WERI-Rb-1 (cell line): ENCODE measurements at regions not wholly inside any gene's neighbourhood (a gene's known extent, or its start where the extent isn't known, plus 50 kb on each side); places are given as distances from the start of the nearest gene placed in this dataset.

Experiments used
- DNase-seq: peaks from one replicate; pipeline ENCODE4 v3.0.0-alpha.2; 2020
- H3K27ac ChIP-seq: fragments of 250-450 bp; sonication (Bioruptor Pico); 2 replicates; pipeline ENCODE4 v1.5.1; 2020; ENCODE audit warnings: mild to moderate bottlenecking, moderate library complexity
- H3K27me3 ChIP-seq: fragments of 250-450 bp; sonication (Bioruptor Pico); 2 replicates; pipeline ENCODE4 v1.5.1; 2021; ENCODE audit warnings: mild to moderate bottlenecking, low read depth, moderate library complexity; ENCODE audit not compliant: insufficient read depth, severe bottlenecking
- H3K36me3 ChIP-seq: fragments of 250-450 bp; sonication (Bioruptor Pico); 2 replicates; pipeline ENCODE4 v1.5.1; 2020; ENCODE audit warnings: mild to moderate bottlenecking, moderate library complexity
- H3K4me3 ChIP-seq: 2 replicates; pipeline ENCODE4 v1.5.1; 2011; ENCODE audit warnings: low read depth, mild to moderate bottlenecking, control low read depth, low read length
- H3K9me3 ChIP-seq: fragments of 250-450 bp; sonication (Bioruptor Pico); 2 replicates; pipeline ENCODE4 v1.5.1; 2021; ENCODE audit warnings: mild to moderate bottlenecking, moderate library complexity; ENCODE audit not compliant: severe bottlenecking
- CTCF ChIP-seq: IDR thresholded peaks from 2 replicates; pipeline ENCODE4 v1.5.1; 2011; ENCODE audit warnings: low read depth, mild to moderate bottlenecking, control low read depth, inconsistent platforms, low read length

- no peak for TF ChIP-seq CTCF
- no peaks in the 10 kb centered on the region for H3K9me3 ChIP-seq
These were observed 789.9 kb downstream of the BRD1 start for GRCh38 chr22:49037701-49038245.

GRCh38 chr22:49036513-49036912 lies 791.2 kb downstream of the BRD1 start:
- Histone ChIP-seq H3K27ac (no peak overlapping the region), H3K4me3 (no peak overlapping the region), H3K9me3 (no peaks in the 10 kb centered on the region), H3K36me3 (no peaks in the 10 kb centered on the region), H3K27me3 (no peaks in the 10 kb centered on the region)
- no peak for DNase-seq
- no peak for TF ChIP-seq CTCF

More at GRCh38 chr22:49037701-49038245, 789.9 kb downstream of the BRD1 start:
- no peak for DNase-seq
- Histone ChIP-seq H3K27ac (no peak overlapping the region), H3K4me3 (no peak overlapping the region), H3K36me3 (no peaks in the 10 kb centered on the region), H3K27me3 (no peaks in the 10 kb centered on the region)

GRCh38 chr22:49035818-49036457 lies 791.7 kb downstream of the BRD1 start:
- DNase-seq, result no peak
- Histone ChIP-seq H3K4me3 (no peak overlapping the region), H3K27ac (no peak overlapping the region), H3K36me3 (no peaks in the 10 kb centered on the region), H3K9me3 (no peaks in the 10 kb centered on the region), H3K27me3 (no peaks in the 10 kb centered on the region)
- no peak for TF ChIP-seq CTCF

- Histone ChIP-seq H3K27ac (no peak overlapping the region), H3K9me3 (no peaks in the 10 kb centered on the region), H3K4me3 (no peak overlapping the region), H3K27me3 (no peaks in the 10 kb centered on the region), H3K36me3 (no peaks in the 10 kb centered on the region)
- TF ChIP-seq CTCF, result no peak
- DNase-seq, result no peak
These were observed 792.5 kb downstream of the BRD1 start for GRCh38 chr22:49034836-49035817.

GRCh38 chr22:49033616-49034015 lies 794.1 kb downstream of the BRD1 start:
- no peak for TF ChIP-seq CTCF
- Histone ChIP-seq H3K9me3 (no peaks in the 10 kb centered on the region), H3K27me3 (no peaks in the 10 kb centered on the region), H3K4me3 (no peak overlapping the region), H3K27ac (no peak overlapping the region), H3K36me3 (no peaks in the 10 kb centered on the region)
- DNase-seq, result no peak
